Panc1 (cell line): ENCODE measurements at regions not wholly inside any gene's neighbourhood (a gene's known extent, or its start where the extent isn't known, plus 50 kb on each side); places are given as distances from the start of the nearest gene placed in this dataset.

Source experiments
- POLR2AphosphoS5 ChIP-seq: IDR thresholded peaks from 2 replicates; pipeline ENCODE4 v1.6.1; 2012; ENCODE audit warnings: mild to moderate bottlenecking, low read depth, low read length, moderate library complexity
- TCF7L2 ChIP-seq: IDR thresholded peaks from 2 replicates; pipeline ENCODE4 v1.6.1; 2011; ENCODE audit warnings: mild to moderate bottlenecking, low read depth, low read length, inconsistent platforms
- TF ChIP-seq, protein P1 (sequence below): fragments of 450-650 bp; IDR thresholded peaks from 2 replicates; pipeline ENCODE4 v1.5.1; 2017; ENCODE audit warnings: mild to moderate bottlenecking
- TF ChIP-seq, protein P2 (sequence below), 2 experiments: IDR thresholded peaks; 2 replicates each; pipeline ENCODE4 v1.6.1; 2011 to 2012; ENCODE audit warnings: low read depth in 2 of 2, control low read depth in 1 of 2, low read length in 1 of 2, mild to moderate bottlenecking in 1 of 2, moderate library complexity in 1 of 2; ENCODE audit not compliant: insufficient read depth in 1 of 2

DNA sequence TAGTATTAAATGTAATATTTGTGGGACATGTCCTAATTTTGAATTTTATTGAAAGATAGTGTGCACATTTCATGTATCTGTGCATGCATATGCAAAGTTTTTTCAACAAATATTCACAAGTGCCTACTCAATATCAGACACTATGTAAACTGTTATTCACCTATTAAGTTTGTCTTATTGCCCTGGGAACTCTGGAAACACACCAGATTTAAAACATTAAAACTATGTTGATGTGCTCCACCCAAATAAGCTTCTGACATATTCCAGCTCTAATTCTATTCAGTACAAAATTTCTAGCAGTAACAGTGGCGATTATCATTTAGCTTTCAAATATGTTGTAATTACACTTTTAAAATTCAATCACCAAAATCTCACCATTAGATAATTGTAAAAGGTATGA lies 183.1 kb upstream of the TTC29 start:
- TF ChIP-seq, protein P1, sequence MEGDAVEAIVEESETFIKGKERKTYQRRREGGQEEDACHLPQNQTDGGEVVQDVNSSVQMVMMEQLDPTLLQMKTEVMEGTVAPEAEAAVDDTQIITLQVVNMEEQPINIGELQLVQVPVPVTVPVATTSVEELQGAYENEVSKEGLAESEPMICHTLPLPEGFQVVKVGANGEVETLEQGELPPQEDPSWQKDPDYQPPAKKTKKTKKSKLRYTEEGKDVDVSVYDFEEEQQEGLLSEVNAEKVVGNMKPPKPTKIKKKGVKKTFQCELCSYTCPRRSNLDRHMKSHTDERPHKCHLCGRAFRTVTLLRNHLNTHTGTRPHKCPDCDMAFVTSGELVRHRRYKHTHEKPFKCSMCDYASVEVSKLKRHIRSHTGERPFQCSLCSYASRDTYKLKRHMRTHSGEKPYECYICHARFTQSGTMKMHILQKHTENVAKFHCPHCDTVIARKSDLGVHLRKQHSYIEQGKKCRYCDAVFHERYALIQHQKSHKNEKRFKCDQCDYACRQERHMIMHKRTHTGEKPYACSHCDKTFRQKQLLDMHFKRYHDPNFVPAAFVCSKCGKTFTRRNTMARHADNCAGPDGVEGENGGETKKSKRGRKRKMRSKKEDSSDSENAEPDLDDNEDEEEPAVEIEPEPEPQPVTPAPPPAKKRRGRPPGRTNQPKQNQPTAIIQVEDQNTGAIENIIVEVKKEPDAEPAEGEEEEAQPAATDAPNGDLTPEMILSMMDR: no peak
- TF ChIP-seq POLR2AphosphoS5 (no peak), TCF7L2 (no peak)
- TF ChIP-seq, protein P2, sequence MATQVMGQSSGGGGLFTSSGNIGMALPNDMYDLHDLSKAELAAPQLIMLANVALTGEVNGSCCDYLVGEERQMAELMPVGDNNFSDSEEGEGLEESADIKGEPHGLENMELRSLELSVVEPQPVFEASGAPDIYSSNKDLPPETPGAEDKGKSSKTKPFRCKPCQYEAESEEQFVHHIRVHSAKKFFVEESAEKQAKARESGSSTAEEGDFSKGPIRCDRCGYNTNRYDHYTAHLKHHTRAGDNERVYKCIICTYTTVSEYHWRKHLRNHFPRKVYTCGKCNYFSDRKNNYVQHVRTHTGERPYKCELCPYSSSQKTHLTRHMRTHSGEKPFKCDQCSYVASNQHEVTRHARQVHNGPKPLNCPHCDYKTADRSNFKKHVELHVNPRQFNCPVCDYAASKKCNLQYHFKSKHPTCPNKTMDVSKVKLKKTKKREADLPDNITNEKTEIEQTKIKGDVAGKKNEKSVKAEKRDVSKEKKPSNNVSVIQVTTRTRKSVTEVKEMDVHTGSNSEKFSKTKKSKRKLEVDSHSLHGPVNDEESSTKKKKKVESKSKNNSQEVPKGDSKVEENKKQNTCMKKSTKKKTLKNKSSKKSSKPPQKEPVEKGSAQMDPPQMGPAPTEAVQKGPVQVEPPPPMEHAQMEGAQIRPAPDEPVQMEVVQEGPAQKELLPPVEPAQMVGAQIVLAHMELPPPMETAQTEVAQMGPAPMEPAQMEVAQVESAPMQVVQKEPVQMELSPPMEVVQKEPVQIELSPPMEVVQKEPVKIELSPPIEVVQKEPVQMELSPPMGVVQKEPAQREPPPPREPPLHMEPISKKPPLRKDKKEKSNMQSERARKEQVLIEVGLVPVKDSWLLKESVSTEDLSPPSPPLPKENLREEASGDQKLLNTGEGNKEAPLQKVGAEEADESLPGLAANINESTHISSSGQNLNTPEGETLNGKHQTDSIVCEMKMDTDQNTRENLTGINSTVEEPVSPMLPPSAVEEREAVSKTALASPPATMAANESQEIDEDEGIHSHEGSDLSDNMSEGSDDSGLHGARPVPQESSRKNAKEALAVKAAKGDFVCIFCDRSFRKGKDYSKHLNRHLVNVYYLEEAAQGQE (IDR thresholded peaks at IDR 0.05; ENCODE audit: insufficient read depth in 1 of 2, low read depth in 2 of 2, low read length in 1 of 2): no peak
